BJ (cell line): ENCODE measurements at regions not wholly inside any gene's neighbourhood (a gene's known extent, or its start where the extent isn't known, plus 50 kb on each side); places are given as distances from the start of the nearest gene placed in this dataset.

Source experiments
- CTCF ChIA-PET: fragments of 350-600 bp; formaldehyde crosslinking; extraction: SDS; loops from one replicate; lab custom pipeline; 2021; ENCODE audit warnings: antibody characterized with exemption, inconsistent platforms; lab: Yijun Ruan, JAX
- POLR2A ChIA-PET: fragments of 300-600 bp; sonication (Branson Sonifier 250); formaldehyde crosslinking; extraction: SDS; loops from one replicate; lab custom pipeline; 2021; ENCODE audit warnings: antibody characterized with exemption; lab: Charles Lee
- DNase-seq: peaks from one replicate; pipeline ENCODE4 v3.0.0-alpha.2; 2011; ENCODE audit warnings: low read depth
- H3K27me3 ChIP-seq: 2 replicates; pipeline ENCODE4 v1.6.0; 2011; ENCODE audit warnings: low read length; ENCODE audit not compliant: control insufficient read depth, insufficient read depth
- H3K36me3 ChIP-seq: 2 replicates; pipeline ENCODE4 v1.5.1; 2011; ENCODE audit warnings: low read length; ENCODE audit not compliant: control insufficient read depth, insufficient read depth
- H3K4me3 ChIP-seq: 2 replicates; pipeline ENCODE4 v1.5.1; 2011; ENCODE audit warnings: low read depth, mild to moderate bottlenecking, control low read depth, low read length
- CTCF ChIP-seq: IDR thresholded peaks from 2 replicates; pipeline ENCODE4 v1.5.1; 2011; ENCODE audit warnings: low read depth, mild to moderate bottlenecking, control low read depth, inconsistent platforms, low read length, moderate library complexity; ENCODE audit not compliant: insufficient read depth

DNA sequence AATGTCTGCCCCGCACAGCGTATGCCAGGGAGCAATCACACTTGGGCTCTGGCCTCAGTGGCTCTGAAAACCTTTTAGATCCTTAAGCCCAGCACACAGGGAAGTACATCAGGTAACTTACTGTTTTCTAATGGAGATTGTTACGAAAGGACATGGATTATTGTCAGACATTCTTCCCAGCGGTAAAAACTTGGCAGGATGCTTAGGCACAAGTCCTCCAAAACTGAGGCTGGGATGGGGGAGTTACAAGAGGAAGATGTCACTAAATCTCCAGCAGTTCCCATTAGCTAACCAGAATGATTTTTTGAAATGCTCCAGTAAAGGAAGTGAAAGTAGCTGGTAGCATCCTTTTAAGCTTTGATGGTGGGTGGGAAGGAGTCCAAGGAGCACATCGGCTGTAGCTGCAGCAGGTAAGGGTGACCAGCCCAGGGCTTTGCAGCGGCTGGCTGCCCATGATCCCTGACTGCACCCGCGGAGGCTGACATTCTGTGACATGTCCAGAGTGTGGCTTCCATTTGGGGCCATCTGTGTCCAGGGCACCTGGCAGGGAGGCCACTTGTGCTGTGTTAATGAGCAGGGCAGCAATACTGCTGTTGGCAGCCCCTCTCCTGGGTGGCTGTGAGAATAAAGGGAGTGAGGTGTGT is 165.8 kb downstream of the GADD45G start:
- no peak for TF ChIP-seq CTCF
- no peak for DNase-seq
- ChIA-PET POLR2A (no interaction called here), CTCF (no interaction called here)
- no peak overlapping the region for H3K4me3 ChIP-seq
- H3K27me3 ChIP-seq = no peaks in the 10 kb centered on the region
- no peaks in the 10 kb centered on the region for H3K36me3 ChIP-seq

GRCh38 chr9:89771205-89771604 is 166.4 kb downstream of the GADD45G start:
- DNase-seq = no peak
- ChIA-PET CTCF (no interaction called here), POLR2A (no interaction called here)
- TF ChIP-seq CTCF = no peak
- H3K36me3 ChIP-seq = no peaks in the 10 kb centered on the region
- H3K4me3 ChIP-seq = no peak overlapping the region
- H3K27me3 ChIP-seq = no peaks in the 10 kb centered on the region

GRCh38 chr9:89773170-89773569 is 168.4 kb downstream of the GADD45G start:
- Histone ChIP-seq H3K4me3 (no peak overlapping the region), H3K27me3 (no peaks in the 10 kb centered on the region), H3K36me3 (no peaks in the 10 kb centered on the region)
- POLR2A ChIA-PET = no interaction called here
- CTCF ChIA-PET = interaction anchor here (1.5 kb wide), 1 partner anchor 12 kb away, joined by 3 read pairs; no protein-coding TSS in a partner anchor
- DNase-seq = no peak
- TF ChIP-seq CTCF = no peak

- H3K4me3 ChIP-seq = no peak overlapping the region
- ChIA-PET POLR2A (no interaction called here), CTCF (no interaction called here)
- H3K27me3 ChIP-seq = no peaks in the 10 kb centered on the region
- no peak for DNase-seq
- TF ChIP-seq CTCF = no peak
- no peaks in the 10 kb centered on the region for H3K36me3 ChIP-seq
These were observed 170.1 kb downstream of the GADD45G start for GRCh38 chr9:89774858-89775370.

DNA sequence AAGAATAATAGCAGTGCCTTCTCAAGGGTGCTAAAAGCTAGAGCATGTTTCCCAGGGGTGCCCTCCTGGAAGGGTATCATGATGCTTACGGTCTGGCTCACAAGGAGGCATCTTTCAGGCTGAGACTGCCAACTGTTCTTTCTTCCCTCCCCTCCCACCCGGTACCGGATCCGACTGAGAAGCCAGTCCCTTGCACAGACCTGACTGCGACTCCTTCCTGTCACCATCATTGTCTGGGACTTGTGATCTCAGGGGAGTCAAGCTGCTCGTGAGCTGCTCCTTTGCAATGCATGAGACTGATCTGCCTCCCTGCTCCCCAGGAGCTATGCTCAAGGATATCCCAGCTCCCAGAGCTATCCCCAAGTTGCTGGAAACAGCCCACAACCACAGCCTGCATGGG is 170.8 kb downstream of the GADD45G start:
- CTCF ChIA-PET = no interaction called here
- Histone ChIP-seq H3K36me3 (no peaks in the 10 kb centered on the region), H3K27me3 (no peaks in the 10 kb centered on the region), H3K4me3 (no peak overlapping the region)
- POLR2A ChIA-PET = no interaction called here
- TF ChIP-seq CTCF = no peak
- DNase-seq = no peak
